NCI-H1048 (cell line): ENCODE measurements at regions not wholly inside any gene's neighbourhood (a gene's known extent, or its start where the extent isn't known, plus 50 kb on each side); places are given as distances from the start of the nearest gene placed in this dataset.

Experiments used
- DNase-seq: peaks from one replicate; lab custom pipeline; 2025; lab: John Stamatoyannopoulos, UW

- DNase-seq: no peak
Observed at GRCh38 chr2:125861461-125861860, 794.5 kb upstream of the GYPC start.

GRCh38 chr2:125867908-125868307 is 788.0 kb upstream of the GYPC start:
- DNase-seq: no peak

- no peak for DNase-seq
Observed at GRCh38 chr2:125870264-125870663, 785.7 kb upstream of the GYPC start.

- DNase-seq: no peak
Observed at GRCh38 chr2:125870746-125871145, 785.2 kb upstream of the GYPC start.

- DNase-seq: no peak
Observed at GRCh38 chr2:125874564-125874963, 781.4 kb upstream of the GYPC start.

- DNase-seq: no peak
Observed at GRCh38 chr2:125885340-125885739, 770.6 kb upstream of the GYPC start.

GRCh38 chr2:125886153-125886552 is 769.8 kb upstream of the GYPC start:
- DNase-seq: no peak

GRCh38 chr2:125901278-125901677 is 754.7 kb upstream of the GYPC start:
- no peak for DNase-seq

- no peak for DNase-seq
Observed at GRCh38 chr2:125925891-125926546, 729.9 kb upstream of the GYPC start.

- no peak for DNase-seq
Observed at GRCh38 chr2:125935559-125935958, 720.4 kb upstream of the GYPC start.

- DNase-seq: no peak
Observed at GRCh38 chr2:125942585-125943424, 713.2 kb upstream of the GYPC start.

- no peak for DNase-seq
Observed at GRCh38 chr2:125959047-125959446, 696.9 kb upstream of the GYPC start.

- no peak for DNase-seq
Observed at GRCh38 chr2:125961739-125962138, 694.2 kb upstream of the GYPC start.

GRCh38 chr2:125979886-125980285 is 676.1 kb upstream of the GYPC start:
- no peak for DNase-seq

GRCh38 chr2:125983364-125983763 is 672.6 kb upstream of the GYPC start:
- DNase-seq: no peak

GRCh38 chr2:126029316-126029715 is 626.6 kb upstream of the GYPC start:
- no peak for DNase-seq

GRCh38 chr2:126038861-126039260 is 617.1 kb upstream of the GYPC start:
- no peak for DNase-seq

- DNase-seq: no peak
Observed at GRCh38 chr2:126041391-126042047, 614.4 kb upstream of the GYPC start.

- no peak for DNase-seq
Observed at GRCh38 chr2:126042089-126042488, 613.9 kb upstream of the GYPC start.

- DNase-seq: no peak
Observed at GRCh38 chr2:126048719-126049118, 607.2 kb upstream of the GYPC start.

GRCh38 chr2:126049461-126049860 is 606.5 kb upstream of the GYPC start:
- no peak for DNase-seq

GRCh38 chr2:126050991-126051736 is 604.8 kb upstream of the GYPC start:
- no peak for DNase-seq
